ENCODE measurements at regions not wholly inside any gene's neighbourhood (a gene's known extent, or its start where the extent isn't known, plus 50 kb on each side); places are given as distances from the start of the nearest gene placed in this dataset.
"Not testable (repeated sequence)": the region's sequence is repeated elsewhere in the genome, so short reads cannot be mapped to it uniquely, and the experiment has no call there.

DNA sequence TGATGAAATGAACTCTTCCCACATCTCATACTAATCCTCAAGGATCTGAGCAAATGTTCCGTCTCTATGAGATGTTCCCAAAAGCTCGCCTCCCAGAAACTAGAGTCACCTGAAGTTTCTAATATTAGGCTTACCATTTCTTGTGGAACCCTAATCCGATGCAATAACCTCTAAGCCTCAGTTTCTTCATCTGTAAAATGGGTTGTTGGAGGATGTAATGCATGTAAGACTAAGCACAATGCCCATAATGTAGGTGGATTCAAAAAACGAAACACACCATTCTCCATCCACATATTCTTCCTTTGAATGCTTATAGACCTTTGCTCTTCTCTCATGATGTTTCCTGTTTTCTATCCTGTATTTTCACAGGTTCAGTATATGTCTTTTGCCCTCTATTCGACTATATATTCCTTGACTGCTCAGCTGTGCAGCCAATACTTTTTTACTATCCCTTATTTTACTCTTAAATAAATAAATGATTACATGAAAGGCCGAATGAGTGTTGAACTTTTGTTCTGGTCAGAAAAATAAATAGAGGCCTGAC, 307.3 kb upstream of the G2E3 start:
- no peak for FAIRE-seq
- DNase-seq (ENCODE audit: extremely low spot score, insufficient read length, low read depth): no peak

GRCh38 chr14:30252151-30252550, 306.8 kb upstream of the G2E3 start:
- DNase-seq (ENCODE audit: extremely low spot score, insufficient read length, low read depth): no peak
- no peak for FAIRE-seq

DNA sequence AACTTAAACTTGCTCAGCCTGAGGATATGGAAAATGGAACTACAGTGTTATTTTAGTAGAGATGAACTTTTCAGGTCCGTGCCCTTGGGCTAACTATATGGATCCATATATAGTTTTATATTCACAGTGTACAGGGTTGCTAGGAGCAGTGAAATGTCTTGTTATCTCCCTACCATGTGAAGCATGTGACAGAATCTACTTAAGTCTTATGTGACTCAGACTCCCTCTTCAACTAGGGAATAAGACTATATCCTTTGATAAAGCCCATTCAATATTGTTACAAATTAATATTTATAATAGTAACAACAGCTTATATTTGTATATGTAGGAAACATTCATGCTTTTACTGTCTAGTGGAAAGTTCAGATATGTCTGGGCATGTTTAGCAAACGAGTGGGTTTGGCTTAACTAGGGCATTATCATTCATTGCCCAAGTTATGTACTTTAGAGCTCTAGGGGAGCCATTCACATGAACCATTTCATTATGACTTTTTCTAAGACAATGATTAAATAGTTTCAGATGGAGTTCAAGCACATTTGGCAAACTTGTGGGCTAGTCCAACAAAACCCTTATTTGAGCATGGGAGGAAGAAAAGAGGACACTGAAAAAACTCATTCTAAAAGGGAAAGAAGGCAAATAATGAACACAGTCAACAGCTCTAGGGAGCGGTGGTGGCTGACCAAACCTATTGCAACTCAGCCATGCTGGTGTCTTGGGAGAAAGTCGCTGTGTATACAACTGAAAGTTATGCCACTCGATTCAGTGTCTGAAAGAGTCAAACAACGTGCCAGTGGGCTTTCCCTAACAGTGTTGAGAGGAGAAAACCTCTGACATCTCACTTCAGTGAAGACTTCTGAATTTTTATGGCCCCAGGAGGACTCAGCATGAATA, 305.9 kb upstream of the G2E3 start:
- no peak for FAIRE-seq
- no peak for DNase-seq (ENCODE audit: extremely low spot score, insufficient read length, low read depth)

DNA sequence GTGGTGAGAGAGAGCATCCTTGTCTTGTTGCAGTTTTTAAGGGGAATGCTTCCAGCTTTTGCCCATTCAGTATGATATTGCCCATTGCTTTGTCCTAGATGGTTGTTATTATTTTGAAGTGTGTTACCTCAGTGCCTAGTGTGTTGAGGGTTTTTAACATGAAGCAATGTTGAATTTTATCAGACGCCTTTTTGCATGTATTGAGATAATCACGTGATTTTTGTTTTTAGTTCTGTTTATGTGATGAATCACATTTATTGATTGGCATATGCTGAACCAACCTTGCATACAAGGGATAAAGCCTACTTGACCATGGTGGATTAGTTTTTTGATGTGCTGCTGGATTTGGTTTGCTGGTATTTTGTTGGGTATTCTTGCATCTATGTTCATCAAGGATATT, 302.3 kb upstream of the G2E3 start:
- DNase-seq (ENCODE audit: extremely low spot score, insufficient read length, low read depth): no peak
- no peak for FAIRE-seq

DNA sequence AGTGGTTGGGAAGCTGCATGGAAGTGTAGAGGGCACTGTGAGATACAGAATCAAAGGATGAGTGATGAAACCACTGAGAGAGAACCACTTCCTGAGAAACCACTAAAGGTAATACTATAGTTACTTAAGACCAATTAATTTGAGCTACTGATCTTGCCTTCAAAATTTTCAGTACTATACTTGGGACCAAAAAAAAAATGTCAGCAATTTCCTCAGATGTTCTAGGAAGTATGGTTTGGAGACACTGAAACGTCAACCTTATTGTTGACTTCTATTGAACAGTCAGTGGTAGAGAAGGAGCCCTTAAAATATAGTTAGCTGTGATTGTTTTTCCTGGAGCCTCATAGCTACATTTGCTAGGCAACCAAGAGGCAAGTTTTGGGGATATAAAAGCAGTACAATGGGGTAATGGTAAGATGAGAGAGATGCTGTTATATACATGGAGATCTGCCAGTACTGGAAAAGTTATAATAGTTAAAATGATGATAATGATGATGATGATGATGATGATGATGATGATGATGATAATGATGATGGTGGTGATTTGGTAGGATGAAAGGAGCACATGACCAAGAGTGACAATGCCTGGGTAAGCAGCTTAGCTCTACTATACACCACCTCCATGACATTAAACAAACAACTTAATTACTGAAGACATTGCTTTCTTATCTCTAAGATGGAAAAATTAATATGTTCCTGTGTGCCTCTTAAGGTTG, 300.9 kb upstream of the G2E3 start:
- FAIRE-seq (no peak), DNase-seq (ENCODE audit: extremely low spot score, insufficient read length, low read depth) (no peak)

- FAIRE-seq (no peak), DNase-seq (ENCODE audit: extremely low spot score, insufficient read length, low read depth) (no peak)
These were observed 297.9 kb upstream of the G2E3 start for GRCh38 chr14:30260833-30261607.

GRCh38 chr14:30264161-30264560, 294.8 kb upstream of the G2E3 start:
- FAIRE-seq: no peak

GRCh38 chr14:30266290-30266689, 292.7 kb upstream of the G2E3 start:
- DNase-seq (ENCODE audit: extremely low spot score, insufficient read length, low read depth) (no peak), FAIRE-seq (no peak)

More at GRCh38 chr14:30264161-30264560, 294.8 kb upstream of the G2E3 start:
- no peak for DNase-seq (ENCODE audit: extremely low spot score, insufficient read length, low read depth)

- FAIRE-seq: no peak
- no peak for DNase-seq (ENCODE audit: extremely low spot score, insufficient read length, low read depth)
These were observed 291.8 kb upstream of the G2E3 start for GRCh38 chr14:30267141-30267540.

- peak; percentile 18 for DNase-seq (ENCODE audit: extremely low spot score, insufficient read length, low read depth)
- FAIRE-seq: peak; percentile 89
These were observed 288.5 kb upstream of the G2E3 start for GRCh38 chr14:30270200-30271161.

DNA sequence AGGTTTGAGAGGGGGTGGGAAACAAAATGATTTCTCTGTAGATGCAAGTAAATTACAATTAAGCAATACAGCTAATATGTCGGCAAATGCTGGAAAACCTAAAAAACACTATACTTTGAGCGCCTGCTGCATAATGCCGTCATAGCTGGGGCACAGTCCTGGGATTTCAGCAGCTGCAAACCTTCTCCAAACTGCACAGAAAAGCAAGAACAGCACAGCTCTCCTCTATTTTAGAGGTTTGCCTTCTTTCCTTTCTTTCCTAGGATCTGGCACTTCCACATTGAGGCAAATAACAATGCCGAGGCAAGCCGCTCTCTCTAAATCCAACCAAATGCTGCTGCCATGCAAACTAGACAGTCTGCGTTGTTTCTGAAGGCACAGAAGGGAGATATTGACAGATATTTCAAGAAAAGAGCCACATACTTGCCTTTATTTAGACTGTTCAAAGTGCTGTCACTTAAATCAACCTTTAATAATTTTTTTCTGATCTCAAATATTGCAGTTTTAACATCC, 287.1 kb upstream of the G2E3 start:
- no peak for FAIRE-seq
- DNase-seq (ENCODE audit: extremely low spot score, insufficient read length, low read depth): no peak

GRCh38 chr14:30272848-30273832, 285.8 kb upstream of the G2E3 start:
- DNase-seq (ENCODE audit: extremely low spot score, insufficient read length, low read depth): no peak
- no peak for FAIRE-seq

- no peak for FAIRE-seq
These were observed 283.4 kb upstream of the G2E3 start for GRCh38 chr14:30275604-30276003.

GRCh38 chr14:30277268-30277667, 281.7 kb upstream of the G2E3 start:
- no peak for DNase-seq (ENCODE audit: extremely low spot score, insufficient read length, low read depth)
- no peak for FAIRE-seq

More at GRCh38 chr14:30275604-30276003, 283.4 kb upstream of the G2E3 start:
- no peak for DNase-seq (ENCODE audit: extremely low spot score, insufficient read length, low read depth)

- not testable (repeated sequence) for FAIRE-seq; DNase-seq (ENCODE audit: extremely low spot score, insufficient read length, low read depth)
These were observed 280.1 kb upstream of the G2E3 start for GRCh38 chr14:30278856-30279255.

DNA sequence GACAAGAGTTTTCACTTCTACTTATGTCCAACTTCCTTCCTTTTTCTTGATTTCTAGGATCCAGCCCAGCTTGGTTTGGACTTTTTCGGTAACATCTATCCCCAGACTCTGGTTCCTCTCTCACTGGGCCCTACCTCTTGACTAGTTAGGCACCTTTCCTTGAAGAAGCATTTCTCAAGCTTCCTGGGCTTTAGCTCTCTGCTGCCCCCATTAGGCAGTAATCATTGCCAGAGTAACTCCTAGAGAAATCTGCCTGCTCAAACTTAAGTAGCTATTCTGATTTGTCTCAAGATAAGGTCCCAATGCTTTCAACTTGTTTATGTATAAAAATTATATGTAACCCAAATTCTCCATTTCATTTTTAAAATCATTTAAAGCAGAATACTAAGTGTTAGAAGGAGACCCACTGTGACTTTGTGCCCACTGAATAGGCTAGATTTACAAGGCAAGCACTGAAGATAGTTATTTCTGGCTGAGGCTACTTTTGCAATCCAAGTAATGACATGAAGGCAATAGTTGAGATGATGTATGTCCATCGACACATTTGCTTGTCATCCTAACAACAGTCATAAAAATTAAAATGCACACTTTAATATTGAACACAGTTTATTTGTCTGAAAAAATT, 275.0 kb upstream of the G2E3 start:
- no peak for DNase-seq (ENCODE audit: extremely low spot score, insufficient read length, low read depth)
- peak; percentile 45 for FAIRE-seq

GRCh38 chr14:30284808-30285207, 274.1 kb upstream of the G2E3 start:
- no peak for FAIRE-seq
- DNase-seq (ENCODE audit: extremely low spot score, insufficient read length, low read depth): no peak
